GM23338 (cell line): ENCODE measurements at regions not wholly inside any gene's neighbourhood (a gene's known extent, or its start where the extent isn't known, plus 50 kb on each side); places are given as distances from the start of the nearest gene placed in this dataset.

Experiments used
- ATAC-seq: fragments of 200-7000 bp; cut with Tn5 transposase; 3 replicates; pipeline ENCODE4 v1.9.1; 2020
- DNase-seq: peaks from one replicate; pipeline ENCODE4 v3.0.0-alpha.2; 2015; ENCODE audit warnings: low spot score
- H2AFZ ChIP-seq: fragments of 200-600 bp; sonication (generic); 2 replicates; pipeline ENCODE4 v1.8.0; 2016; ENCODE audit warnings: antibody characterized with exemption, mild to moderate bottlenecking, moderate library complexity
- H3F3A ChIP-seq: fragments of 200-600 bp; sonication (generic); replicated peaks from 2 replicates; pipeline ENCODE4 v1.8.0; 2017; ENCODE audit warnings: antibody characterized with exemption, mixed run types, low read depth
- H3K27ac ChIP-seq: fragments of 200-600 bp; sonication (generic); 2 replicates; pipeline ENCODE4 v1.6.1; 2016; ENCODE audit warnings: low read depth
- H3K27me3 ChIP-seq: fragments of 200-600 bp; sonication (generic); 2 replicates; pipeline ENCODE4 v1.8.0; 2016; ENCODE audit warnings: mild to moderate bottlenecking, mixed run types, moderate library complexity; ENCODE audit not compliant: insufficient read depth
- H3K36me3 ChIP-seq: fragments of 200-600 bp; sonication (generic); 2 replicates; pipeline ENCODE4 v1.8.0; 2016; ENCODE audit warnings: mild to moderate bottlenecking; ENCODE audit not compliant: insufficient read depth
- H3K4me1 ChIP-seq: fragments of 200-600 bp; sonication (generic); 2 replicates; pipeline ENCODE4 v1.8.0; 2016; ENCODE audit warnings: mild to moderate bottlenecking, moderate library complexity; ENCODE audit not compliant: insufficient read depth
- H3K4me2 ChIP-seq: fragments of 200-600 bp; sonication (generic); 2 replicates; pipeline ENCODE4 v1.7.1; 2017; ENCODE audit warnings: mixed run types
- H3K4me3 ChIP-seq: fragments of 200-600 bp; sonication (generic); 2 replicates; pipeline ENCODE4 v1.6.1; 2016; ENCODE audit warnings: mixed run types
- H3K79me2 ChIP-seq: fragments of 200-600 bp; sonication (generic); replicated peaks from 2 replicates; pipeline ENCODE4 v1.8.0; 2017; ENCODE audit warnings: mild to moderate bottlenecking; ENCODE audit not compliant: insufficient read depth
- H3K9me2 ChIP-seq: fragments of 200-600 bp; sonication (generic); 2 replicates; pipeline ENCODE4 v1.8.0; 2017; ENCODE audit not compliant: insufficient read depth
- H4K20me1 ChIP-seq: fragments of 200-600 bp; sonication (generic); replicated peaks from 2 replicates; pipeline ENCODE4 v1.8.0; 2017; ENCODE audit warnings: mild to moderate bottlenecking; ENCODE audit not compliant: insufficient read depth
- H3K27ac Mint-ChIP-seq: 2 replicates; pipeline ENCODE4 v1.8.0; 2020; ENCODE audit warnings: inconsistent platforms, mild to moderate bottlenecking, moderate library complexity, mixed read lengths
- H3K27me3 Mint-ChIP-seq: 3 replicates; pipeline ENCODE4 v1.8.0; 2022; ENCODE audit warnings: low read depth, mild to moderate bottlenecking, moderate library complexity, mixed read lengths, inconsistent platforms; ENCODE audit not compliant: insufficient read depth, poor library complexity
- H3K36me3 Mint-ChIP-seq: 3 replicates; pipeline ENCODE4 v1.8.0; 2021; ENCODE audit warnings: low read depth, mild to moderate bottlenecking, inconsistent platforms, moderate library complexity, mixed read lengths
- H3K4me1 Mint-ChIP-seq: 3 replicates; pipeline ENCODE4 v1.8.0; 2020; ENCODE audit warnings: mild to moderate bottlenecking, inconsistent platforms, mixed read lengths
- H3K4me3 Mint-ChIP-seq: 3 replicates; pipeline ENCODE4 v1.8.0; 2021; ENCODE audit warnings: moderate library complexity, mild to moderate bottlenecking, inconsistent platforms, mixed read lengths
- H3K9me3 Mint-ChIP-seq: 3 replicates; pipeline ENCODE4 v1.8.0; 2020; ENCODE audit warnings: moderate library complexity, mild to moderate bottlenecking, inconsistent platforms, mixed read lengths
- CREB1 ChIP-seq: fragments of 250-450 bp; sonication (Bioruptor Pico); IDR thresholded peaks from 2 replicates; pipeline ENCODE4 v1.5.0; 2020; ENCODE audit warnings: low read depth, mild to moderate bottlenecking, moderate library complexity
- EZH2 ChIP-seq: fragments of 200-600 bp; sonication (generic); IDR thresholded peaks from one replicate; pipeline ENCODE4 v1.8.0; 2017; ENCODE audit warnings: antibody characterized with exemption, mild to moderate bottlenecking, low read depth; ENCODE audit not compliant: unreplicated experiment
- EZH2phosphoT487 ChIP-seq: fragments of 200-600 bp; sonication (generic); IDR thresholded peaks from one replicate; pipeline ENCODE4 v1.8.1; 2018; ENCODE audit warnings: antibody characterized with exemption; ENCODE audit not compliant: unreplicated experiment
- JUNB ChIP-seq: IDR thresholded peaks from one replicate; pipeline ENCODE4 v1.6.1; 2016; ENCODE audit warnings: antibody characterized with exemption; ENCODE audit not compliant: unreplicated experiment
- POLR2AphosphoS5 ChIP-seq: IDR thresholded peaks from 2 replicates; pipeline ENCODE4 v1.6.1; 2016; ENCODE audit warnings: antibody characterized with exemption, low read depth
- STAT1 ChIP-seq: IDR thresholded peaks from one replicate; pipeline ENCODE4 v1.6.1; 2016; ENCODE audit warnings: antibody characterized with exemption; ENCODE audit not compliant: unreplicated experiment
- ZNF114 ChIP-seq: fragments of 250-450 bp; sonication (Bioruptor Pico); IDR thresholded peaks from 2 replicates; pipeline ENCODE4 v1.5.0; 2020; ENCODE audit warnings: mild to moderate bottlenecking, moderate library complexity
- ZNF331 ChIP-seq: fragments of 250-450 bp; sonication (Bioruptor Pico); IDR thresholded peaks from 2 replicates; pipeline ENCODE4 v1.5.0; 2020; ENCODE audit warnings: low read depth, mild to moderate bottlenecking, moderate library complexity
- TF ChIP-seq, protein P1 (sequence below): IDR thresholded peaks from 2 replicates; pipeline ENCODE4 v1.6.1; 2016; ENCODE audit warnings: antibody characterized with exemption
- TF ChIP-seq, protein P2 (sequence below): fragments of 250-450 bp; sonication (Bioruptor Pico); IDR thresholded peaks from 2 replicates; pipeline ENCODE4 v1.5.0; 2020; ENCODE audit warnings: mild to moderate bottlenecking, moderate library complexity

DNA sequence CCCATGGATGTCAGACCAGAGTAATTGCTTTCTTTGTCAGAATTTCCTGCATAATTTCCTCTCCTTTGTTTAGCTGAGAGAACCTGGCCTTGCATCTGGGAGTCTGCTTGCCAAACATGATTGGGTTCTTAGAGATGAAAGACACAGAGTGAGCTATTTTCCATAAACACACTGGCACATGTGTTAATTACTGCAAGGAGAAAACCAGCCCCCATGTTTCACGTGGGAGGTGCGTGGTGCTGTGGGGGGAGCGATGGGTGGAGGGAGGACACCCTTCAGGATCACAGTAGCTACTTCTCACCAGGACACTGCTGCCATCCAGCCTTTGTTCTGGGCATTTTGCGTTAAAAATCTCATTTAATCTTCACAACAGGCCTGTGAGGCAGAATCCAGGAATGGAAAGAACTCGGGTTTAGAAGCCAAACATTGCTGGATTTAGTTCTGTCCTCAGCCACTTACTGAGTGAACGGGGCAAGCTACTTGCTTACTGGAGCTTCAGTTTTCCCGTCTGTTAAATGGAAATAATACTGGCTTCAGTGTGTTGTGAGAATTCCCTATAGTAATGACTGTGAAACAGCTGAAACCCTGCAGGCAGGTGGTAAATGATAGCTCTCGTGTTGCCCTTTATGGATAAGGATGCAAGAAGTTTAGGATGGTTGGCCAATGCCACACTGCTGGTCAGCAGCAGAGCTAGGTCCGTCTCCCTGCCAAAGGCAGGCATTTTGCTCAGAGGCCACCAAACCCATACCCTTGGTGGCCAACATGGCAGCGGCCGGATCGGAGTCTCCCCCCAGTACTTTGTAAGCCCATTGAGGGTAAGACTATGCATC lies 100.1 kb upstream of the ASAP2 start:
- DNase-seq (no peak), ATAC-seq (no peak)
- H3K27me3 ChIP-seq, result no peaks in the 10 kb centered on the region
- H3K79me2 ChIP-seq, result no peaks in the 10 kb centered on the region
- no peak overlapping the region for H3K4me2 ChIP-seq
- no peak overlapping the region for H3K4me3 Mint-ChIP-seq
- no peaks in the 10 kb centered on the region for H3K9me2 ChIP-seq
- H4K20me1 ChIP-seq, result no peaks in the 10 kb centered on the region
- no peaks in the 10 kb centered on the region for H3K36me3 Mint-ChIP-seq
- peaks cover 33% of the 10 kb centered on the region for H3K27me3 Mint-ChIP-seq
- H3K4me1 ChIP-seq, result peaks cover 21% of the 10 kb centered on the region; the same call in 1 of the 2 replicates
- no peak overlapping the region for H3K27ac Mint-ChIP-seq
- no peak overlapping the region for H3K27ac ChIP-seq
- H3K4me1 Mint-ChIP-seq, result peaks cover 52% of the 10 kb centered on the region
- peak overlapping the region; percentile 7 for H2AFZ ChIP-seq
- TF ChIP-seq, protein P1, sequence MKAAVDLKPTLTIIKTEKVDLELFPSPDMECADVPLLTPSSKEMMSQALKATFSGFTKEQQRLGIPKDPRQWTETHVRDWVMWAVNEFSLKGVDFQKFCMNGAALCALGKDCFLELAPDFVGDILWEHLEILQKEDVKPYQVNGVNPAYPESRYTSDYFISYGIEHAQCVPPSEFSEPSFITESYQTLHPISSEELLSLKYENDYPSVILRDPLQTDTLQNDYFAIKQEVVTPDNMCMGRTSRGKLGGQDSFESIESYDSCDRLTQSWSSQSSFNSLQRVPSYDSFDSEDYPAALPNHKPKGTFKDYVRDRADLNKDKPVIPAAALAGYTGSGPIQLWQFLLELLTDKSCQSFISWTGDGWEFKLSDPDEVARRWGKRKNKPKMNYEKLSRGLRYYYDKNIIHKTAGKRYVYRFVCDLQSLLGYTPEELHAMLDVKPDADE, result no peak
- TF ChIP-seq, protein P2, sequence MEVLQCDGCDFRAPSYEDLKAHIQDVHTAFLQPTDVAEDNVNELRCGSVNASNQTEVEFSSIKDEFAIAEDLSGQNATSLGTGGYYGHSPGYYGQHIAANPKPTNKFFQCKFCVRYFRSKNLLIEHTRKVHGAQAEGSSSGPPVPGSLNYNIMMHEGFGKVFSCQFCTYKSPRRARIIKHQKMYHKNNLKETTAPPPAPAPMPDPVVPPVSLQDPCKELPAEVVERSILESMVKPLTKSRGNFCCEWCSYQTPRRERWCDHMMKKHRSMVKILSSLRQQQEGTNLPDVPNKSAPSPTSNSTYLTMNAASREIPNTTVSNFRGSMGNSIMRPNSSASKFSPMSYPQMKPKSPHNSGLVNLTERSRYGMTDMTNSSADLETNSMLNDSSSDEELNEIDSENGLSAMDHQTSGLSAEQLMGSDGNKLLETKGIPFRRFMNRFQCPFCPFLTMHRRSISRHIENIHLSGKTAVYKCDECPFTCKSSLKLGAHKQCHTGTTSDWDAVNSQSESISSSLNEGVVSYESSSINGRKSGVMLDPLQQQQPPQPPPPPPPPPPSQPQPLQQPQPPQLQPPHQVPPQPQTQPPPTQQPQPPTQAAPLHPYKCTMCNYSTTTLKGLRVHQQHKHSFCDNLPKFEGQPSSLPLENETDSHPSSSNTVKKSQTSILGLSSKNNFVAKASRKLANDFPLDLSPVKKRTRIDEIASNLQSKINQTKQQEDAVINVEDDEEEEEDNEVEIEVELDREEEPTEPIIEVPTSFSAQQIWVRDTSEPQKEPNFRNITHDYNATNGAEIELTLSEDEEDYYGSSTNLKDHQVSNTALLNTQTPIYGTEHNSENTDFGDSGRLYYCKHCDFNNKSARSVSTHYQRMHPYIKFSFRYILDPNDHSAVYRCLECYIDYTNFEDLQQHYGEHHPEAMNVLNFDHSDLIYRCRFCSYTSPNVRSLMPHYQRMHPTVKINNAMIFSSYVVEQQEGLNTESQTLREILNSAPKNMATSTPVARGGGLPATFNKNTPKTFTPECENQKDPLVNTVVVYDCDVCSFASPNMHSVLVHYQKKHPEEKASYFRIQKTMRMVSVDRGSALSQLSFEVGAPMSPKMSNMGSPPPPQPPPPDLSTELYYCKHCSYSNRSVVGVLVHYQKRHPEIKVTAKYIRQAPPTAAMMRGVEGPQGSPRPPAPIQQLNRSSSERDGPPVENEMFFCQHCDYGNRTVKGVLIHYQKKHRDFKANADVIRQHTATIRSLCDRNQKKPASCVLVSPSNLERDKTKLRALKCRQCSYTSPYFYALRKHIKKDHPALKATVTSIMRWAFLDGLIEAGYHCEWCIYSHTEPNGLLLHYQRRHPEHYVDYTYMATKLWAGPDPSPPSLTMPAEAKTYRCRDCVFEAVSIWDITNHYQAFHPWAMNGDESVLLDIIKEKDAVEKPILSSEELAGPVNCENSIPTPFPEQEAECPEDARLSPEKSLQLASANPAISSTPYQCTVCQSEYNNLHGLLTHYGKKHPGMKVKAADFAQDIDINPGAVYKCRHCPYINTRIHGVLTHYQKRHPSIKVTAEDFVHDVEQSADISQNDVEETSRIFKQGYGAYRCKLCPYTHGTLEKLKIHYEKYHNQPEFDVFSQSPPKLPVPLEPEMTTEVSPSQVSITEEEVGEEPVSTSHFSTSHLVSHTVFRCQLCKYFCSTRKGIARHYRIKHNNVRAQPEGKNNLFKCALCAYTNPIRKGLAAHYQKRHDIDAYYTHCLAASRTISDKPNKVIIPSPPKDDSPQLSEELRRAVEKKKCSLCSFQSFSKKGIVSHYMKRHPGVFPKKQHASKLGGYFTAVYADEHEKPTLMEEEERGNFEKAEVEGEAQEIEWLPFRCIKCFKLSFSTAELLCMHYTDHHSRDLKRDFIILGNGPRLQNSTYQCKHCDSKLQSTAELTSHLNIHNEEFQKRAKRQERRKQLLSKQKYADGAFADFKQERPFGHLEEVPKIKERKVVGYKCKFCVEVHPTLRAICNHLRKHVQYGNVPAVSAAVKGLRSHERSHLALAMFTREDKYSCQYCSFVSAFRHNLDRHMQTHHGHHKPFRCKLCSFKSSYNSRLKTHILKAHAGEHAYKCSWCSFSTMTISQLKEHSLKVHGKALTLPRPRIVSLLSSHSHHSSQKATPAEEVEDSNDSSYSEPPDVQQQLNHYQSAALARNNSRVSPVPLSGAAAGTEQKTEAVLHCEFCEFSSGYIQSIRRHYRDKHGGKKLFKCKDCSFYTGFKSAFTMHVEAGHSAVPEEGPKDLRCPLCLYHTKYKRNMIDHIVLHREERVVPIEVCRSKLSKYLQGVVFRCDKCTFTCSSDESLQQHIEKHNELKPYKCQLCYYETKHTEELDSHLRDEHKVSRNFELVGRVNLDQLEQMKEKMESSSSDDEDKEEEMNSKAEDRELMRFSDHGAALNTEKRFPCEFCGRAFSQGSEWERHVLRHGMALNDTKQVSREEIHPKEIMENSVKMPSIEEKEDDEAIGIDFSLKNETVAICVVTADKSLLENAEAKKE (CRISPR knock-in tag), result no peak
- TF ChIP-seq POLR2AphosphoS5 (no peak), EZH2phosphoT487 (no peak), CREB1 (CRISPR knock-in tag) (no peak), JUNB (no peak), STAT1 (no peak), EZH2 (no peak), ZNF114 (CRISPR knock-in tag) (no peak), ZNF331 (CRISPR knock-in tag) (no peak)
- H3F3A ChIP-seq, result no peaks in the 10 kb centered on the region
- H3K36me3 ChIP-seq, result no peaks in the 10 kb centered on the region
- H3K9me3 Mint-ChIP-seq, result no peaks in the 10 kb centered on the region
- no peak overlapping the region for H3K4me3 ChIP-seq
